ENCODE measurements at regions not wholly inside any gene's neighbourhood (a gene's known extent, or its start where the extent isn't known, plus 50 kb on each side); places are given as distances from the start of the nearest gene placed in this dataset.

GRCh38 chr16:82282662-82283061 lies 112.6 kb upstream of the MPHOSPH6 start:
- Histone ChIP-seq H3K27me3 (ENCODE audit: control insufficient read depth in 2 of 2, insufficient read depth in 2 of 2, low read length in 2 of 2) (peaks cover 0 to 4% of the 10 kb centered on the region in 2 experiments), H3K4me3 (replicated peaks in 1 of 3; ENCODE audit: insufficient read depth in 1 of 3, low read depth in 1 of 3, low read length in 3 of 3) (no peak overlapping the region), H3K36me3 (ENCODE audit: control insufficient read depth in 2 of 2, extremely low read depth in 1 of 2, insufficient read depth in 2 of 2, low read length in 2 of 2) (no peaks in the 10 kb centered on the region), H3K9me1 (replicated peaks; ENCODE audit: control insufficient read depth, extremely low read depth, insufficient read depth, low read length) (no peaks in the 10 kb centered on the region), H2AFZ (ENCODE audit: low read depth, low read length) (no peak overlapping the region), H3K27ac (ENCODE audit: insufficient read depth, low read depth, low read length) (no peak overlapping the region), H3K9ac (replicated peaks; ENCODE audit: extremely low read depth, insufficient read depth, low read length) (no peak overlapping the region), H3K4me2 (ENCODE audit: insufficient read depth, low read length) (no peak overlapping the region), H3K4me1 (ENCODE audit: control insufficient read depth, extremely low read depth, insufficient read depth, low read length) (no peaks in the 10 kb centered on the region), H4K20me1 (replicated peaks; ENCODE audit: control insufficient read depth, extremely low read depth, insufficient read depth, low read length) (no peaks in the 10 kb centered on the region), H3K9me3 (replicated peaks; ENCODE audit: control insufficient read depth, insufficient read depth, low read length) (no peaks in the 10 kb centered on the region), H3K79me2 (ENCODE audit: control insufficient read depth, insufficient read depth, low read length) (no peaks in the 10 kb centered on the region)
- POLR2A ChIA-PET, result no interaction called here
- FAIRE-seq (no peak), DNase-seq (ENCODE audit: low read depth, low spot score) (no peak)
- no peak for TF ChIP-seq EZH2 (IDR thresholded peaks at IDR 0.05; ENCODE audit: borderline replicate concordance, low read depth, low read length, severe bottlenecking)
- TF ChIP-seq MYC (IDR thresholded peaks at IDR 0.05; ENCODE audit: low read depth, low read length), result no peak
- TF ChIP-seq, protein P1, sequence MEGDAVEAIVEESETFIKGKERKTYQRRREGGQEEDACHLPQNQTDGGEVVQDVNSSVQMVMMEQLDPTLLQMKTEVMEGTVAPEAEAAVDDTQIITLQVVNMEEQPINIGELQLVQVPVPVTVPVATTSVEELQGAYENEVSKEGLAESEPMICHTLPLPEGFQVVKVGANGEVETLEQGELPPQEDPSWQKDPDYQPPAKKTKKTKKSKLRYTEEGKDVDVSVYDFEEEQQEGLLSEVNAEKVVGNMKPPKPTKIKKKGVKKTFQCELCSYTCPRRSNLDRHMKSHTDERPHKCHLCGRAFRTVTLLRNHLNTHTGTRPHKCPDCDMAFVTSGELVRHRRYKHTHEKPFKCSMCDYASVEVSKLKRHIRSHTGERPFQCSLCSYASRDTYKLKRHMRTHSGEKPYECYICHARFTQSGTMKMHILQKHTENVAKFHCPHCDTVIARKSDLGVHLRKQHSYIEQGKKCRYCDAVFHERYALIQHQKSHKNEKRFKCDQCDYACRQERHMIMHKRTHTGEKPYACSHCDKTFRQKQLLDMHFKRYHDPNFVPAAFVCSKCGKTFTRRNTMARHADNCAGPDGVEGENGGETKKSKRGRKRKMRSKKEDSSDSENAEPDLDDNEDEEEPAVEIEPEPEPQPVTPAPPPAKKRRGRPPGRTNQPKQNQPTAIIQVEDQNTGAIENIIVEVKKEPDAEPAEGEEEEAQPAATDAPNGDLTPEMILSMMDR (IDR thresholded peaks at IDR 0.05; ENCODE audit: extremely low read depth in 1 of 2, insufficient read depth in 1 of 2, low read depth in 1 of 2, low read length in 2 of 2), result no peak
- TF ChIP-seq JUN (IDR thresholded peaks at IDR 0.05; ENCODE audit: borderline replicate concordance, insufficient read depth, insufficient read length, low read depth), result no peak
- no peak for TF ChIP-seq GATA2 (IDR thresholded peaks at IDR 0.05; ENCODE audit: insufficient read depth, insufficient read length, low read depth, low read length)
- TF ChIP-seq FOS (IDR thresholded peaks at IDR 0.05; ENCODE audit: borderline replicate concordance, insufficient read depth, low read length), result no peak
- TF ChIP-seq POLR2A (IDR thresholded peaks at IDR 0.05; ENCODE audit: low read depth, low read length), result no peak
- BruUV-seq (replicated peaks), result no TSS peak
- CTCF ChIA-PET, result no interaction called here
- intact Hi-C loops (cut with micrococcal nuclease), result no loop called here
- dilution Hi-C loops (cut with MboI; ENCODE audit: extremely low pct_ligation_motif_present, low sequenced_read_pairs), result no loop called here

- POLR2A ChIA-PET, result no interaction called here
Observed at GRCh38 chr16:82281544-82281943, 111.5 kb upstream of the MPHOSPH6 start.

More at GRCh38 chr16:82281544-82281943, 111.5 kb upstream of the MPHOSPH6 start:
- Histone ChIP-seq H4K20me1 (replicated peaks; ENCODE audit: control insufficient read depth, extremely low read depth, insufficient read depth, low read length) (no peaks in the 10 kb centered on the region), H3K9me3 (replicated peaks; ENCODE audit: control insufficient read depth, insufficient read depth, low read length) (no peaks in the 10 kb centered on the region), H3K36me3 (ENCODE audit: control insufficient read depth in 2 of 2, extremely low read depth in 1 of 2, insufficient read depth in 2 of 2, low read length in 2 of 2) (no peaks in the 10 kb centered on the region), H3K4me2 (ENCODE audit: insufficient read depth, low read length) (no peak overlapping the region), H3K79me2 (ENCODE audit: control insufficient read depth, insufficient read depth, low read length) (no peaks in the 10 kb centered on the region), H2AFZ (ENCODE audit: low read depth, low read length) (no peak overlapping the region), H3K4me1 (ENCODE audit: control insufficient read depth, extremely low read depth, insufficient read depth, low read length) (no peaks in the 10 kb centered on the region), H3K27ac (ENCODE audit: insufficient read depth, low read depth, low read length) (no peak overlapping the region), H3K9ac (replicated peaks; ENCODE audit: extremely low read depth, insufficient read depth, low read length) (no peak overlapping the region), H3K27me3 (ENCODE audit: control insufficient read depth in 2 of 2, insufficient read depth in 2 of 2, low read length in 2 of 2) (peaks cover 0 to 4% of the 10 kb centered on the region in 2 experiments), H3K9me1 (replicated peaks; ENCODE audit: control insufficient read depth, extremely low read depth, insufficient read depth, low read length) (no peaks in the 10 kb centered on the region), H3K4me3 (replicated peaks in 1 of 3; ENCODE audit: insufficient read depth in 1 of 3, low read depth in 1 of 3, low read length in 3 of 3) (no peak overlapping the region)
- intact Hi-C loops (cut with micrococcal nuclease), result no loop called here
- DNase-seq (ENCODE audit: low read depth, low spot score) (no peak), FAIRE-seq (no peak)
- no TSS peak for BruUV-seq (replicated peaks)
- dilution Hi-C loops (cut with MboI; ENCODE audit: extremely low pct_ligation_motif_present, low sequenced_read_pairs), result no loop called here
- CTCF ChIA-PET, result no interaction called here
- TF ChIP-seq MYC (IDR thresholded peaks at IDR 0.05; ENCODE audit: low read depth, low read length), result no peak
- no peak for TF ChIP-seq GATA2 (IDR thresholded peaks at IDR 0.05; ENCODE audit: insufficient read depth, insufficient read length, low read depth, low read length)
- TF ChIP-seq EZH2 (IDR thresholded peaks at IDR 0.05; ENCODE audit: borderline replicate concordance, low read depth, low read length, severe bottlenecking), result no peak
- TF ChIP-seq POLR2A (IDR thresholded peaks at IDR 0.05; ENCODE audit: low read depth, low read length), result no peak
- TF ChIP-seq JUN (IDR thresholded peaks at IDR 0.05; ENCODE audit: borderline replicate concordance, insufficient read depth, insufficient read length, low read depth), result no peak
- no peak for TF ChIP-seq POLR2AphosphoS5 (IDR thresholded peaks at IDR 0.05; ENCODE audit: insufficient read depth, low read depth, low read length)
- TF ChIP-seq, protein P1 (IDR thresholded peaks at IDR 0.05; ENCODE audit: extremely low read depth in 1 of 2, insufficient read depth in 1 of 2, low read depth in 1 of 2, low read length in 2 of 2), result no peak
- TF ChIP-seq, protein P2, sequence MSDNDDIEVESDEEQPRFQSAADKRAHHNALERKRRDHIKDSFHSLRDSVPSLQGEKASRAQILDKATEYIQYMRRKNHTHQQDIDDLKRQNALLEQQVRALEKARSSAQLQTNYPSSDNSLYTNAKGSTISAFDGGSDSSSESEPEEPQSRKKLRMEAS (IDR thresholded peaks at IDR 0.05; ENCODE audit: insufficient read depth, insufficient read length), result no peak
- TF ChIP-seq FOS (IDR thresholded peaks at IDR 0.05; ENCODE audit: borderline replicate concordance, insufficient read depth, low read length), result no peak

Data from endothelial cell of umbilical vein (primary cell).